ENCODE measurements at regions not wholly inside any gene's neighbourhood (a gene's known extent, or its start where the extent isn't known, plus 50 kb on each side); places are given as distances from the start of the nearest gene placed in this dataset.

- H3K9ac ChIP-seq (replicated peaks; ENCODE audit: extremely low read depth, insufficient read depth, low read length), result no peak overlapping the region
- no peaks in the 10 kb centered on the region for H3K4me1 ChIP-seq (ENCODE audit: control insufficient read depth, extremely low read depth, insufficient read depth, low read length)
- dilution Hi-C loops (cut with MboI; ENCODE audit: extremely low pct_ligation_motif_present, low sequenced_read_pairs) (no loop called here), intact Hi-C loops (cut with micrococcal nuclease) (no loop called here)
- H3K36me3 ChIP-seq (ENCODE audit: control insufficient read depth in 2 of 2, extremely low read depth in 1 of 2, insufficient read depth in 2 of 2, low read length in 2 of 2), result no peaks in the 10 kb centered on the region
- no peak for TF ChIP-seq MYC (IDR thresholded peaks at IDR 0.05; ENCODE audit: low read depth, low read length)
- no peak for TF ChIP-seq GATA2 (IDR thresholded peaks at IDR 0.05; ENCODE audit: insufficient read depth, insufficient read length, low read depth, low read length)
- no peak for TF ChIP-seq POLR2AphosphoS5 (IDR thresholded peaks at IDR 0.05; ENCODE audit: insufficient read depth, low read depth, low read length)
- H3K4me2 ChIP-seq (ENCODE audit: insufficient read depth, low read length), result no peak overlapping the region
- no TSS peak for BruUV-seq (replicated peaks)
- H3K79me2 ChIP-seq (ENCODE audit: control insufficient read depth, insufficient read depth, low read length), result no peaks in the 10 kb centered on the region
- H3K9me1 ChIP-seq (replicated peaks; ENCODE audit: control insufficient read depth, extremely low read depth, insufficient read depth, low read length), result no peaks in the 10 kb centered on the region
- FAIRE-seq (no peak), DNase-seq (ENCODE audit: low read depth, low spot score) (no peak)
- no peaks in the 10 kb centered on the region for H3K9me3 ChIP-seq (replicated peaks; ENCODE audit: control insufficient read depth, insufficient read depth, low read length)
- H3K27ac ChIP-seq (ENCODE audit: insufficient read depth, low read depth, low read length), result no peak overlapping the region
- no peak overlapping the region for H3K4me3 ChIP-seq (replicated peaks in 1 of 3; ENCODE audit: insufficient read depth in 1 of 3, low read depth in 1 of 3, low read length in 3 of 3)
- H2AFZ ChIP-seq (ENCODE audit: low read depth, low read length), result no peak overlapping the region
- H3K27me3 ChIP-seq (ENCODE audit: control insufficient read depth in 2 of 2, insufficient read depth in 2 of 2, low read length in 2 of 2), result no peaks in the 10 kb centered on the region
- ChIA-PET POLR2A (no interaction called here), CTCF (no interaction called here)
- H4K20me1 ChIP-seq (replicated peaks; ENCODE audit: control insufficient read depth, extremely low read depth, insufficient read depth, low read length), result no peaks in the 10 kb centered on the region
Observed at GRCh38 chr1:106619080-106619826, 437.2 kb upstream of the PRMT6 start.

GRCh38 chr1:106619827-106620134 lies 436.7 kb upstream of the PRMT6 start:
- Histone ChIP-seq H4K20me1 (replicated peaks; ENCODE audit: control insufficient read depth, extremely low read depth, insufficient read depth, low read length) (no peaks in the 10 kb centered on the region), H3K9me3 (replicated peaks; ENCODE audit: control insufficient read depth, insufficient read depth, low read length) (no peaks in the 10 kb centered on the region), H3K9me1 (replicated peaks; ENCODE audit: control insufficient read depth, extremely low read depth, insufficient read depth, low read length) (no peaks in the 10 kb centered on the region), H3K4me2 (ENCODE audit: insufficient read depth, low read length) (no peak overlapping the region), H3K4me1 (ENCODE audit: control insufficient read depth, extremely low read depth, insufficient read depth, low read length) (no peaks in the 10 kb centered on the region), H3K36me3 (ENCODE audit: control insufficient read depth in 2 of 2, extremely low read depth in 1 of 2, insufficient read depth in 2 of 2, low read length in 2 of 2) (no peaks in the 10 kb centered on the region), H3K27me3 (ENCODE audit: control insufficient read depth in 2 of 2, insufficient read depth in 2 of 2, low read length in 2 of 2) (no peaks in the 10 kb centered on the region), H3K9ac (replicated peaks; ENCODE audit: extremely low read depth, insufficient read depth, low read length) (no peak overlapping the region), H3K27ac (ENCODE audit: insufficient read depth, low read depth, low read length) (no peak overlapping the region), H3K79me2 (ENCODE audit: control insufficient read depth, insufficient read depth, low read length) (no peaks in the 10 kb centered on the region), H3K4me3 (replicated peaks in 1 of 3; ENCODE audit: insufficient read depth in 1 of 3, low read depth in 1 of 3, low read length in 3 of 3) (no peak overlapping the region), H2AFZ (ENCODE audit: low read depth, low read length) (no peak overlapping the region)
- DNase-seq (ENCODE audit: low read depth, low spot score), result no peak
- dilution Hi-C loops (cut with MboI; ENCODE audit: extremely low pct_ligation_motif_present, low sequenced_read_pairs), result no loop called here
- no TSS peak for BruUV-seq (replicated peaks)
- intact Hi-C loops (cut with micrococcal nuclease), result no loop called here
- no peak for TF ChIP-seq POLR2A (IDR thresholded peaks at IDR 0.05; ENCODE audit: low read depth, low read length)
- TF ChIP-seq, protein P1, sequence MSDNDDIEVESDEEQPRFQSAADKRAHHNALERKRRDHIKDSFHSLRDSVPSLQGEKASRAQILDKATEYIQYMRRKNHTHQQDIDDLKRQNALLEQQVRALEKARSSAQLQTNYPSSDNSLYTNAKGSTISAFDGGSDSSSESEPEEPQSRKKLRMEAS (IDR thresholded peaks at IDR 0.05; ENCODE audit: insufficient read depth, insufficient read length), result no peak
- TF ChIP-seq FOS (IDR thresholded peaks at IDR 0.05; ENCODE audit: borderline replicate concordance, insufficient read depth, low read length), result no peak
- no peak for TF ChIP-seq MYC (IDR thresholded peaks at IDR 0.05; ENCODE audit: low read depth, low read length)
- TF ChIP-seq GATA2 (IDR thresholded peaks at IDR 0.05; ENCODE audit: insufficient read depth, insufficient read length, low read depth, low read length), result no peak
- TF ChIP-seq POLR2AphosphoS5 (IDR thresholded peaks at IDR 0.05; ENCODE audit: insufficient read depth, low read depth, low read length), result no peak
- TF ChIP-seq CTCF (IDR thresholded peaks at IDR 0.05; ENCODE audit: extremely low read depth in 1 of 2, insufficient read depth in 1 of 2, low read depth in 1 of 2, low read length in 2 of 2), result no peak
- no peak for TF ChIP-seq JUN (IDR thresholded peaks at IDR 0.05; ENCODE audit: borderline replicate concordance, insufficient read depth, insufficient read length, low read depth)
- no peak for TF ChIP-seq EZH2 (IDR thresholded peaks at IDR 0.05; ENCODE audit: borderline replicate concordance, low read depth, low read length, severe bottlenecking)
- ChIA-PET POLR2A (no interaction called here), CTCF (interaction anchor here (0.5 kb wide), 1 partner anchor 575 kb away, joined by 3 read pairs; no protein-coding TSS in a partner anchor)
- no peak for FAIRE-seq

All from endothelial cell of umbilical vein (primary cell).